ENCODE measurements at regions not wholly inside any gene's neighbourhood (a gene's known extent, or its start where the extent isn't known, plus 50 kb on each side); places are given as distances from the start of the nearest gene placed in this dataset.
A peak's percentile ranks its signal among the peaks of the same experiment; 100 is the strongest.

- no peaks in the 10 kb centered on the region for H3K9me3 ChIP-seq (ENCODE audit: control insufficient read depth in 2 of 3, insufficient read depth in 1 of 3, low read length in 3 of 3)
- H3K36me3 ChIP-seq (ENCODE audit: control insufficient read depth in 2 of 3, insufficient read depth in 3 of 3, low read length in 3 of 3), result no peaks in the 10 kb centered on the region
- intact Hi-C loops (cut with DNase I), result no loop called here
- TF ChIP-seq, protein P1, sequence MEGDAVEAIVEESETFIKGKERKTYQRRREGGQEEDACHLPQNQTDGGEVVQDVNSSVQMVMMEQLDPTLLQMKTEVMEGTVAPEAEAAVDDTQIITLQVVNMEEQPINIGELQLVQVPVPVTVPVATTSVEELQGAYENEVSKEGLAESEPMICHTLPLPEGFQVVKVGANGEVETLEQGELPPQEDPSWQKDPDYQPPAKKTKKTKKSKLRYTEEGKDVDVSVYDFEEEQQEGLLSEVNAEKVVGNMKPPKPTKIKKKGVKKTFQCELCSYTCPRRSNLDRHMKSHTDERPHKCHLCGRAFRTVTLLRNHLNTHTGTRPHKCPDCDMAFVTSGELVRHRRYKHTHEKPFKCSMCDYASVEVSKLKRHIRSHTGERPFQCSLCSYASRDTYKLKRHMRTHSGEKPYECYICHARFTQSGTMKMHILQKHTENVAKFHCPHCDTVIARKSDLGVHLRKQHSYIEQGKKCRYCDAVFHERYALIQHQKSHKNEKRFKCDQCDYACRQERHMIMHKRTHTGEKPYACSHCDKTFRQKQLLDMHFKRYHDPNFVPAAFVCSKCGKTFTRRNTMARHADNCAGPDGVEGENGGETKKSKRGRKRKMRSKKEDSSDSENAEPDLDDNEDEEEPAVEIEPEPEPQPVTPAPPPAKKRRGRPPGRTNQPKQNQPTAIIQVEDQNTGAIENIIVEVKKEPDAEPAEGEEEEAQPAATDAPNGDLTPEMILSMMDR (IDR thresholded peaks at IDR 0.05; ENCODE audit: borderline replicate concordance, extremely low read depth, insufficient read depth), result no peak
- no peak for DNase-seq
- no peaks in the 10 kb centered on the region for H3K4me1 ChIP-seq (ENCODE audit: control insufficient read depth in 2 of 3, insufficient read depth in 2 of 3, low read depth in 1 of 3, low read length in 3 of 3)
- no peak overlapping the region for H3K27ac ChIP-seq (ENCODE audit: low read depth in 2 of 2, low read length in 2 of 2)
- H3K4me3 ChIP-seq (ENCODE audit: low read length in 3 of 3), result no peak overlapping the region
- no peak for FAIRE-seq
- no peaks in the 10 kb centered on the region for H3K27me3 ChIP-seq (ENCODE audit: control insufficient read depth, insufficient read depth, low read length)
- H3K9ac ChIP-seq (ENCODE audit: low read length in 3 of 3), result no peak overlapping the region
Measured at GRCh38 chr2:122422384-122422991, 667.0 kb downstream of the TSN start.

DNA sequence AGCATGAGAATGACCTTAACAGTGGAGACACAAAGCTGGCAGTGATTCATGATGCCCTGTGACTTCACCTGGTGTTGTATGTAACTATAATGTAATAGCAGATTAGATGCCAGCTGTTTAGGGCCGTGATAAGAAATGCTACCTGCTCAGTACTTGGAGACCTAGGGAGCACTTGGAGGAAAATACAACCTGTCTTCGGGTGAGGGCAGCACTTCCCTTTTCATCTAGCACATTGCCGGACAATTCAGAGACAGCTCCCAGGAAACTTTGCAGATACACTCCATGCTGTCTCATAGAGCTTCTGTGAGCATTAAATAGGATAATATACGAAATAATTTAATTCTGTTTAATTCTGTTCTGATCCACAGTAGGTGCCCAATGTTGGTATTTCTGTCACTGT lies 668.5 kb downstream of the TSN start:
- no peak for DNase-seq
- Histone ChIP-seq H3K27me3 (ENCODE audit: control insufficient read depth, insufficient read depth, low read length) (no peaks in the 10 kb centered on the region), H3K36me3 (ENCODE audit: control insufficient read depth in 2 of 3, insufficient read depth in 3 of 3, low read length in 3 of 3) (no peaks in the 10 kb centered on the region), H3K4me1 (ENCODE audit: control insufficient read depth in 2 of 3, insufficient read depth in 2 of 3, low read depth in 1 of 3, low read length in 3 of 3) (no peaks in the 10 kb centered on the region), H3K27ac (ENCODE audit: low read depth in 2 of 2, low read length in 2 of 2) (no peak overlapping the region), H3K9me3 (ENCODE audit: control insufficient read depth in 2 of 3, insufficient read depth in 1 of 3, low read length in 3 of 3) (no peaks in the 10 kb centered on the region), H3K4me3 (ENCODE audit: low read length in 3 of 3) (no peak overlapping the region), H3K9ac (ENCODE audit: low read length in 3 of 3) (no peak overlapping the region)
- TF ChIP-seq, protein P1 (IDR thresholded peaks at IDR 0.05; ENCODE audit: borderline replicate concordance, extremely low read depth, insufficient read depth), result no peak
- FAIRE-seq, result no peak
- intact Hi-C loops (cut with DNase I), result no loop called here

GRCh38 chr2:122433123-122433754 lies 677.8 kb downstream of the TSN start:
- Histone ChIP-seq H3K36me3 (ENCODE audit: control insufficient read depth in 2 of 3, insufficient read depth in 3 of 3, low read length in 3 of 3) (no peaks in the 10 kb centered on the region), H3K27ac (ENCODE audit: low read depth in 2 of 2, low read length in 2 of 2) (no peak overlapping the region), H3K4me3 (ENCODE audit: low read length in 3 of 3) (no peak overlapping the region), H3K9me3 (ENCODE audit: control insufficient read depth in 2 of 3, insufficient read depth in 1 of 3, low read length in 3 of 3) (no peaks in the 10 kb centered on the region), H3K9ac (ENCODE audit: low read length in 3 of 3) (no peak overlapping the region), H3K27me3 (ENCODE audit: control insufficient read depth, insufficient read depth, low read length) (no peaks in the 10 kb centered on the region), H3K4me1 (ENCODE audit: control insufficient read depth in 2 of 3, insufficient read depth in 2 of 3, low read depth in 1 of 3, low read length in 3 of 3) (no peaks in the 10 kb centered on the region)
- intact Hi-C loops (cut with DNase I), result no loop called here
- TF ChIP-seq, protein P1 (IDR thresholded peaks at IDR 0.05; ENCODE audit: borderline replicate concordance, extremely low read depth, insufficient read depth), result no peak
- DNase-seq (peak in 3 of 5 donors; percentile 14 to 59 (median 47)), FAIRE-seq (no peak)
